CD4-positive, alpha-beta memory T cell (primary cell): ENCODE measurements at regions not wholly inside any gene's neighbourhood (a gene's known extent, or its start where the extent isn't known, plus 50 kb on each side); places are given as distances from the start of the nearest gene placed in this dataset.

Source experiments
- CTCF ChIA-PET: fragments of 350-600 bp; sonication (Branson Sonifier 250); formaldehyde crosslinking; loops from one replicate; lab custom pipeline; 2021; ENCODE audit warnings: inconsistent platforms; ENCODE audit not compliant: partially characterized antibody; lab: Charles Lee
- POLR2A ChIA-PET: fragments of 350-600 bp; sonication (Branson Sonifier 250); formaldehyde crosslinking; loops from one replicate; lab custom pipeline; 2021; ENCODE audit not compliant: partially characterized antibody; lab: Charles Lee
- DNase-seq, 5 donors: peaks; one replicate each; pipeline versions ENCODE4 v3.0.0 to v3.0.0-alpha.2; 2020 to 2022; ENCODE audit warnings: mixed read lengths in 1 of 5
- H3K27ac ChIP-seq: one replicate; pipeline ENCODE4 v1.7.0; 2013; ENCODE audit warnings: low read depth, low read length
- H3K27me3 ChIP-seq: 2 replicates; pipeline ENCODE4 v1.7.0; 2013; ENCODE audit warnings: mild to moderate bottlenecking, low read length, moderate library complexity; ENCODE audit not compliant: insufficient read depth
- H3K36me3 ChIP-seq: 2 replicates; pipeline ENCODE4 v1.7.0; 2013; ENCODE audit warnings: mild to moderate bottlenecking, low read length, moderate library complexity; ENCODE audit not compliant: insufficient read depth
- H3K4me1 ChIP-seq: 2 replicates; pipeline ENCODE4 v1.7.0; 2013; ENCODE audit warnings: mild to moderate bottlenecking, low read length, moderate library complexity; ENCODE audit not compliant: insufficient read depth
- H3K4me3 ChIP-seq, 2 donors: one replicate each; pipeline ENCODE4 v1.7.0; 2013; ENCODE audit warnings: low read length in 2 of 2, mild to moderate bottlenecking in 1 of 2
- H3K9me3 ChIP-seq, 2 donors: one replicate each; pipeline ENCODE4 v1.7.0; 2013; ENCODE audit warnings: low read length in 2 of 2, control low read depth in 1 of 2; ENCODE audit not compliant: control insufficient read depth in 1 of 2
- H3K27ac Mint-ChIP-seq, 7 donors: one replicate each; pipeline ENCODE4 v1.8.0; 2020 to 2021; ENCODE audit warnings: mixed read lengths in 7 of 7, mild to moderate bottlenecking in 6 of 7, inconsistent platforms in 3 of 7, moderate library complexity in 3 of 7
- H3K27me3 Mint-ChIP-seq, 2 donors: one replicate each; pipeline ENCODE4 v1.8.0; 2020 to 2021; ENCODE audit warnings: mixed read lengths in 2 of 2
- H3K36me3 Mint-ChIP-seq, 2 donors: one replicate each; pipeline ENCODE4 v1.8.0; 2020 to 2021; ENCODE audit warnings: mixed read lengths in 2 of 2, inconsistent platforms in 1 of 2, mild to moderate bottlenecking in 1 of 2
- H3K4me1 Mint-ChIP-seq, 4 donors: one replicate each; pipeline ENCODE4 v1.8.0; 2020 to 2021; ENCODE audit warnings: mixed read lengths in 4 of 4, mild to moderate bottlenecking in 1 of 4
- H3K4me3 Mint-ChIP-seq, 8 donors: one replicate each; pipeline ENCODE4 v1.8.0; 2020 to 2021; ENCODE audit warnings: mixed read lengths in 8 of 8, mild to moderate bottlenecking in 7 of 8, moderate library complexity in 6 of 8, inconsistent platforms in 3 of 8
- H3K9me3 Mint-ChIP-seq, 8 donors: one replicate each; pipeline ENCODE4 v1.8.0; 2020 to 2021; ENCODE audit warnings: mixed read lengths in 8 of 8, mild to moderate bottlenecking in 5 of 8, inconsistent platforms in 3 of 8, moderate library complexity in 1 of 8
- intact Hi-C: fragments of 100-400 bp; cut with micrococcal nuclease; formaldehyde crosslinking; loops from one replicate; pipeline ENCODE4 v1.15.1; 2023

GRCh38 chr9:95606489-95607350 lies 89.9 kb upstream of the PTCH1 start:
- intact Hi-C loops = no loop called here
- Mint-ChIP-seq H3K4me3 (no peak overlapping the region), H3K4me1 (peaks cover 0 to 1% (median 0%) of the 10 kb centered on the region in 4 donors), H3K36me3 (no peaks in the 10 kb centered on the region), H3K27me3 (peaks cover 0 to 4% of the 10 kb centered on the region in 2 donors), H3K9me3 (no peaks in the 10 kb centered on the region), H3K27ac (peak overlapping the region in 1 of 7 donors; percentile 24)
- H3K4me1 ChIP-seq = no peaks in the 10 kb centered on the region
- ChIA-PET CTCF (no interaction called here), POLR2A (no interaction called here)
- no peaks in the 10 kb centered on the region for H3K9me3 ChIP-seq
- no peak for DNase-seq
- no peak overlapping the region for H3K27ac ChIP-seq
- no peaks in the 10 kb centered on the region for H3K36me3 ChIP-seq
- H3K4me3 ChIP-seq = no peak overlapping the region
- no peaks in the 10 kb centered on the region for H3K27me3 ChIP-seq

GRCh38 chr9:95605816-95606488 lies 89.2 kb upstream of the PTCH1 start:
- CTCF ChIA-PET = no interaction called here
- H3K36me3 Mint-ChIP-seq = no peaks in the 10 kb centered on the region
- Histone ChIP-seq H3K27ac (no peak overlapping the region), H3K4me3 (no peak overlapping the region), H3K36me3 (no peaks in the 10 kb centered on the region), H3K4me1 (no peaks in the 10 kb centered on the region), H3K27me3 (no peaks in the 10 kb centered on the region), H3K9me3 (no peaks in the 10 kb centered on the region)
- no peak overlapping the region for H3K27ac Mint-ChIP-seq
- H3K4me1 Mint-ChIP-seq = peaks cover 0 to 1% (median 0%) of the 10 kb centered on the region in 4 donors
- intact Hi-C loops = no loop called here
- no peak overlapping the region for H3K4me3 Mint-ChIP-seq
- DNase-seq = no peak
- no peaks in the 10 kb centered on the region for H3K9me3 Mint-ChIP-seq
- POLR2A ChIA-PET = no interaction called here
- H3K27me3 Mint-ChIP-seq = peaks cover 0 to under 1% of the 10 kb centered on the region in 2 donors

GRCh38 chr9:95605101-95605500 lies 88.3 kb upstream of the PTCH1 start:
- ChIA-PET CTCF (no interaction called here), POLR2A (no interaction called here)
- no peak overlapping the region for H3K27ac Mint-ChIP-seq
- Histone ChIP-seq H3K27ac (no peak overlapping the region), H3K36me3 (no peaks in the 10 kb centered on the region), H3K4me3 (no peak overlapping the region), H3K4me1 (no peaks in the 10 kb centered on the region), H3K27me3 (no peaks in the 10 kb centered on the region), H3K9me3 (no peaks in the 10 kb centered on the region)
- no peak for DNase-seq
- intact Hi-C loops = no loop called here
- no peak overlapping the region for H3K4me3 Mint-ChIP-seq
- H3K9me3 Mint-ChIP-seq = no peaks in the 10 kb centered on the region
- peaks cover 0 to 1% (median 0%) of the 10 kb centered on the region in 4 donors for H3K4me1 Mint-ChIP-seq
- H3K27me3 Mint-ChIP-seq = no peaks in the 10 kb centered on the region
- no peaks in the 10 kb centered on the region for H3K36me3 Mint-ChIP-seq

- no peaks in the 10 kb centered on the region for H3K27me3 Mint-ChIP-seq
- H3K9me3 Mint-ChIP-seq = no peaks in the 10 kb centered on the region
- no peak for DNase-seq
- Histone ChIP-seq H3K27ac (no peak overlapping the region), H3K9me3 (no peaks in the 10 kb centered on the region), H3K27me3 (no peaks in the 10 kb centered on the region), H3K4me1 (no peaks in the 10 kb centered on the region), H3K36me3 (no peaks in the 10 kb centered on the region), H3K4me3 (no peak overlapping the region)
- H3K4me3 Mint-ChIP-seq = no peak overlapping the region
- intact Hi-C loops = no loop called here
- no peaks in the 10 kb centered on the region for H3K4me1 Mint-ChIP-seq
- ChIA-PET CTCF (no interaction called here), POLR2A (no interaction called here)
- no peaks in the 10 kb centered on the region for H3K36me3 Mint-ChIP-seq
- no peak overlapping the region for H3K27ac Mint-ChIP-seq
Observed at GRCh38 chr9:95598236-95598635, 81.5 kb upstream of the PTCH1 start.

GRCh38 chr9:95595721-95596295 lies 79.0 kb upstream of the PTCH1 start:
- Mint-ChIP-seq H3K36me3 (no peaks in the 10 kb centered on the region), H3K4me3 (no peak overlapping the region), H3K27ac (no peak overlapping the region), H3K27me3 (peaks cover 0 to 2% of the 10 kb centered on the region in 2 donors), H3K9me3 (no peaks in the 10 kb centered on the region), H3K4me1 (no peaks in the 10 kb centered on the region)
- no peak overlapping the region for H3K27ac ChIP-seq
- CTCF ChIA-PET = no interaction called here
- intact Hi-C loops = no loop called here
- POLR2A ChIA-PET = no interaction called here
- no peak for DNase-seq
- no peaks in the 10 kb centered on the region for H3K27me3 ChIP-seq
- no peak overlapping the region for H3K4me3 ChIP-seq
- H3K36me3 ChIP-seq = no peaks in the 10 kb centered on the region
- H3K4me1 ChIP-seq = no peaks in the 10 kb centered on the region
- H3K9me3 ChIP-seq = no peaks in the 10 kb centered on the region

GRCh38 chr9:95592931-95593330 lies 76.2 kb upstream of the PTCH1 start:
- Histone ChIP-seq H3K27ac (no peak overlapping the region), H3K36me3 (no peaks in the 10 kb centered on the region), H3K4me1 (no peaks in the 10 kb centered on the region), H3K4me3 (no peak overlapping the region), H3K9me3 (no peaks in the 10 kb centered on the region), H3K27me3 (no peaks in the 10 kb centered on the region)
- POLR2A ChIA-PET = no interaction called here
- Mint-ChIP-seq H3K4me1 (peaks cover 0 to 2% (median 0%) of the 10 kb centered on the region in 4 donors), H3K4me3 (no peak overlapping the region), H3K27ac (no peak overlapping the region), H3K9me3 (no peaks in the 10 kb centered on the region), H3K36me3 (no peaks in the 10 kb centered on the region), H3K27me3 (peaks cover 2% of the 10 kb centered on the region in 2 donors)
- CTCF ChIA-PET = no interaction called here
- DNase-seq = no peak
- intact Hi-C loops = no loop called here

GRCh38 chr9:95588724-95589588 lies 72.2 kb upstream of the PTCH1 start:
- no peaks in the 10 kb centered on the region for H3K4me1 ChIP-seq
- Mint-ChIP-seq H3K4me1 (peaks cover 0 to 2% (median 0%) of the 10 kb centered on the region in 4 donors), H3K27ac (no peak overlapping the region), H3K9me3 (no peaks in the 10 kb centered on the region), H3K36me3 (no peaks in the 10 kb centered on the region), H3K27me3 (peaks cover 4% of the 10 kb centered on the region in 2 donors), H3K4me3 (no peak overlapping the region)
- H3K9me3 ChIP-seq = no peaks in the 10 kb centered on the region
- no peak for DNase-seq
- ChIA-PET CTCF (no interaction called here), POLR2A (no interaction called here)
- no peak overlapping the region for H3K27ac ChIP-seq
- H3K27me3 ChIP-seq = no peaks in the 10 kb centered on the region
- intact Hi-C loops = no loop called here
- H3K36me3 ChIP-seq = no peaks in the 10 kb centered on the region
- H3K4me3 ChIP-seq = no peak overlapping the region
